ENCODE measurements at regions not wholly inside any gene's neighbourhood (a gene's known extent, or its start where the extent isn't known, plus 50 kb on each side); places are given as distances from the start of the nearest gene placed in this dataset.
"Not testable (repeated sequence)": the region's sequence is repeated elsewhere in the genome, so short reads cannot be mapped to it uniquely, and the experiment has no call there.

GRCh38 chr4:87901422-87901992, 68.7 kb downstream of the MEPE start:
- no peak for DNase-seq

- no peak for DNase-seq
Observed at GRCh38 chr4:87904639-87905160, 70.8 kb upstream of the SPP1 start.

GRCh38 chr4:87908336-87908735, 67.2 kb upstream of the SPP1 start:
- DNase-seq = no peak

- DNase-seq = peak in 2 of 56 donors; percentile 4 to 37
Observed at GRCh38 chr4:87910795-87911194, 64.7 kb upstream of the SPP1 start.

- DNase-seq = peak in 7 of 56 donors; percentile 5 to 37 (median 8)
Observed at GRCh38 chr4:87911252-87911774, 64.2 kb upstream of the SPP1 start.

- no peak for DNase-seq
Observed at GRCh38 chr4:87912164-87913004, 63.1 kb upstream of the SPP1 start.

GRCh38 chr4:87913896-87914295, 61.6 kb upstream of the SPP1 start:
- DNase-seq = no peak

- no peak for DNase-seq
Observed at GRCh38 chr4:87915621-87916020, 59.9 kb upstream of the SPP1 start.

- no peak for DNase-seq
Observed at GRCh38 chr4:87916626-87917025, 58.9 kb upstream of the SPP1 start.

- not testable (repeated sequence) for DNase-seq
Observed at GRCh38 chr4:87917911-87918310, 57.6 kb upstream of the SPP1 start.

GRCh38 chr4:87918314-87919058, 57.0 kb upstream of the SPP1 start:
- DNase-seq = no peak

GRCh38 chr4:87919304-87919703, 56.2 kb upstream of the SPP1 start:
- DNase-seq = not testable (repeated sequence)

- no peak for DNase-seq
Observed at GRCh38 chr4:87919941-87920340, 55.6 kb upstream of the SPP1 start.

- DNase-seq = no peak
Observed at GRCh38 chr4:87920478-87920877, 55.0 kb upstream of the SPP1 start.

GRCh38 chr4:87921626-87922479, 53.7 kb upstream of the SPP1 start:
- not testable (repeated sequence) for DNase-seq

GRCh38 chr4:87924146-87924545, 51.4 kb upstream of the SPP1 start:
- not testable (repeated sequence) for DNase-seq
